ENCODE measurements at regions not wholly inside any gene's neighbourhood (a gene's known extent, or its start where the extent isn't known, plus 50 kb on each side); places are given as distances from the start of the nearest gene placed in this dataset.

- no peak for ATAC-seq
- Histone ChIP-seq H3K27me3 (no peaks in the 10 kb centered on the region), H3K27ac (no peak overlapping the region), H3K9me3 (no peaks in the 10 kb centered on the region), H3K36me3 (replicated peaks in 1 of 2; ENCODE audit: insufficient read depth in 1 of 2, low read depth in 2 of 2) (no peaks in the 10 kb centered on the region), H3K4me3 (no peak overlapping the region), H3K4me1 (no peaks in the 10 kb centered on the region)
- no peak for DNase-seq
- TF ChIP-seq CTCF (IDR thresholded peaks at IDR 0.05) (no peak), POLR2A (IDR thresholded peaks at IDR 0.05) (no peak)
- intact Hi-C loops (cut with DNase I) = no loop called here
Measured at GRCh38 chr3:22885039-22885438, 318.1 kb upstream of the UBE2E2 start.

DNA sequence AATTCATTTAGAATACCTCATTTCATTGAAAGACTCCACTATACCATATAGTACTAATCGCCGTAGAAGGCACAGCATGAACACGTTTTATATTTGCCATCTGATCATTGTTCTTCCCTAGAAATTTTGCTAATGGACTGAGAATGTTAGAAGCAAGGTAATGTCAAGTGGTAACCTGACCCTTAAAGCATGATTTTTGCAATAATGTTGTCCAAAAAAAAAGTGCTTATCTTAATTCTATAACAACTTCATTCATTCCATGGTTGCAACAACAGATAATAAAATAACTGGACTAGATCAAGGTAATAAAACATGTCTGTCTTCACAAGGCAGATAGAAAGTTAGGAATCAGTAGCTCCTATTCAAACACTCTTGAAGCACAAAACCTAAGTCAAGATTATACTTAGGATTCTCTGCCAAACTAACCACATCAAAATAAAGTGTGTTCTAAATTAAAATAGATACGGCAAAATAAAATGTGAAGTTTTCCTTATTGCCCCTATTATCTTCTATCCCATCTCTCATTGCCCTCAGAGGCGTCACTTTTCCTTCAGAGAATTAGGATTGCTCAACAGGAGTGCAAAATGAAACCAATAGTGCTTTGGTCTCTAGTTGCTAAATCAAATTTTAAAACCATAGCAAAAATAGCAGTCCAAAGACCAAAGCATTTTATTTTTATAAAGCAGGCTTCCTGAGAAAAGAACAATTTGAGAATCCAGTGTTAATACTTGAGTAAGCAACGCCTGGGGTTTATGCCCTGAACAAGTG, 317.4 kb upstream of the UBE2E2 start:
- H3K36me3 ChIP-seq (replicated peaks in 1 of 2; ENCODE audit: insufficient read depth in 1 of 2, low read depth in 2 of 2) = no peaks in the 10 kb centered on the region
- 77 to 79% methylated on average over 6 of the region's 6 CpGs for WGBS, 2 donors
- DNase-seq (no peak), ATAC-seq (no peak)
- intact Hi-C loops (cut with DNase I) = no loop called here
- H3K4me3 ChIP-seq = no peak overlapping the region
- H3K4me1 ChIP-seq = no peaks in the 10 kb centered on the region
- no peaks in the 10 kb centered on the region for H3K9me3 ChIP-seq
- H3K27ac ChIP-seq = no peak overlapping the region
- TF ChIP-seq POLR2A (IDR thresholded peaks at IDR 0.05) (no peak), CTCF (IDR thresholded peaks at IDR 0.05) (no peak)
- no peaks in the 10 kb centered on the region for H3K27me3 ChIP-seq

GRCh38 chr3:22886439-22887068, 316.6 kb upstream of the UBE2E2 start:
- no peak for ATAC-seq
- no peaks in the 10 kb centered on the region for H3K9me3 ChIP-seq
- 23 to 47% methylated on average over 3 to 4 of the region's 4 CpGs for WGBS, 2 donors
- H3K36me3 ChIP-seq (replicated peaks in 1 of 2; ENCODE audit: insufficient read depth in 1 of 2, low read depth in 2 of 2) = no peaks in the 10 kb centered on the region
- no peak for DNase-seq
- H3K4me3 ChIP-seq = no peak overlapping the region
- H3K4me1 ChIP-seq = no peaks in the 10 kb centered on the region
- H3K27ac ChIP-seq = no peak overlapping the region
- intact Hi-C loops (cut with DNase I) = no loop called here
- no peak for TF ChIP-seq CTCF (IDR thresholded peaks at IDR 0.05)
- TF ChIP-seq POLR2A (IDR thresholded peaks at IDR 0.05) = no peak
- H3K27me3 ChIP-seq = no peaks in the 10 kb centered on the region

DNA sequence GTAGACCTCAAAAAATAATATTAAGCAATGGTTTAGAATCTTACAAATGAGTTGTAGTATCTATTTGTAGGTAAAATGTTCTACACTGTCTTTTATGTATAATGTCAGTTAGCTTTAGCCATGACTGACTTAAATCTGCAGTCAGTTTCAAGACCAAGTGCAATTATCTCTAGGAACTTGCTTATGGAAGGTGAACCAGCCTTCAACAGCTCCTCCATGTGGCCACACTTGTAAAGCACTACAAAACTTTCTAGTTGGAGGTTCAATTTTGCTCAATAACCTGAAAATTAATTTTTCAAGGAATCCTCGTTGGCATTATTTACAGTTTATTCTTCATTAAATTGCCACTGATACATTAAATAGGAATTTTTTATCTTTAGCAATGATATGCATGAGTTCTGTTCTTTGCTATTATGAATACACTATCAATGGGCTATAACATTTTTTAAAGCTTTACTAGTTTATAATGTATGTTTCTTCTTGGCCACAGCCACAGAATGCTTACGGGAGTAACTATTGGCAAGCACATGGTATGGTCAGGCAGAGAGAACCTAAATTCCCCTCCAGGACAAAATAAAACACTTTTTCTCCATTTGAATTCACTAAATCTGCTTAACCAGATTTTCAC, 315.3 kb upstream of the UBE2E2 start:
- intact Hi-C loops (cut with DNase I) = no loop called here
- Histone ChIP-seq H3K36me3 (replicated peaks in 1 of 2; ENCODE audit: insufficient read depth in 1 of 2, low read depth in 2 of 2) (no peaks in the 10 kb centered on the region), H3K27ac (no peak overlapping the region), H3K4me1 (no peaks in the 10 kb centered on the region), H3K27me3 (no peaks in the 10 kb centered on the region), H3K4me3 (no peak overlapping the region), H3K9me3 (no peaks in the 10 kb centered on the region)
- no peak for ATAC-seq
- 30 to 40% methylated on average over 2 of the region's 2 CpGs for WGBS, 2 donors
- no peak for TF ChIP-seq POLR2A (IDR thresholded peaks at IDR 0.05)
- peak in 5 of 7 experiments; percentile 22 to 34 (median 22) for TF ChIP-seq CTCF (IDR thresholded peaks at IDR 0.05)
- DNase-seq = no peak
